ENCODE measurements at regions not wholly inside any gene's neighbourhood (a gene's known extent, or its start where the extent isn't known, plus 50 kb on each side); places are given as distances from the start of the nearest gene placed in this dataset.
A peak's percentile ranks its signal among the peaks of the same experiment; 100 is the strongest.

GRCh38 chr16:5446623-5447240, 349.1 kb upstream of the EEF2KMT start:
- no CpG with 5 or more reads among the region's 8 CpGs for WGBS (ENCODE audit: extremely low coverage, insufficient coverage, insufficient read length)
- no peak overlapping the region for H2BK12ac ChIP-seq (ENCODE audit: low read length)
- no peak overlapping the region for H2BK5ac ChIP-seq (ENCODE audit: low read depth, low read length, poor library complexity)
- H3K4ac ChIP-seq (ENCODE audit: low read depth, low read length) = no peak overlapping the region
- H3K4me1 ChIP-seq (ENCODE audit: control insufficient read depth in 1 of 2, insufficient read depth in 2 of 2, low read length in 2 of 2) = no peaks in the 10 kb centered on the region
- H3K4me2 ChIP-seq (ENCODE audit: low read length) = no peak overlapping the region
- H3K79me1 ChIP-seq (ENCODE audit: low read length) = no peaks in the 10 kb centered on the region
- no peak overlapping the region for H2AK5ac ChIP-seq (ENCODE audit: low read length)
- no peaks in the 10 kb centered on the region for H3K27me3 ChIP-seq (ENCODE audit: insufficient read depth, low read length)
- H3K9ac ChIP-seq (ENCODE audit: low read length) = peak overlapping the region; percentile 61
- no peak overlapping the region for H4K91ac ChIP-seq (ENCODE audit: low read depth, low read length)
- H3K4me3 ChIP-seq (ENCODE audit: low read depth, low read length) = no peak overlapping the region
- H3K14ac ChIP-seq (ENCODE audit: low read length) = no peak overlapping the region
- H3K79me2 ChIP-seq (ENCODE audit: control insufficient read depth, insufficient read depth, low read length, poor library complexity) = no peaks in the 10 kb centered on the region
- no peak overlapping the region for H2BK120ac ChIP-seq (ENCODE audit: insufficient read depth, low read length, poor library complexity)
- no peak overlapping the region for H3K27ac ChIP-seq (ENCODE audit: low read depth, low read length)
- H3K9me3 ChIP-seq (ENCODE audit: insufficient read depth, low read depth, low read length) = no peaks in the 10 kb centered on the region
- no peak overlapping the region for H4K12ac ChIP-seq (ENCODE audit: low read depth, low read length)
- no peak overlapping the region for H3K23ac ChIP-seq (ENCODE audit: low read length)
- no peak overlapping the region for H2AFZ ChIP-seq (ENCODE audit: insufficient read depth, low read length, poor library complexity)
- H3K36me3 ChIP-seq (ENCODE audit: control insufficient read depth in 1 of 2, insufficient read depth in 2 of 2, low read length in 2 of 2) = no peaks in the 10 kb centered on the region
- no peak overlapping the region for H3K18ac ChIP-seq (ENCODE audit: low read length)
- DNase-seq = no peak
- H4K8ac ChIP-seq (ENCODE audit: low read depth, low read length) = no peak overlapping the region

GRCh38 chr16:5444189-5444588, 346.6 kb upstream of the EEF2KMT start:
- Histone ChIP-seq H2AK5ac (ENCODE audit: low read length) (no peak overlapping the region), H3K4me3 (ENCODE audit: low read depth, low read length) (no peak overlapping the region), H3K27me3 (ENCODE audit: insufficient read depth, low read length) (no peaks in the 10 kb centered on the region), H2BK120ac (ENCODE audit: insufficient read depth, low read length, poor library complexity) (no peak overlapping the region), H2AFZ (ENCODE audit: insufficient read depth, low read length, poor library complexity) (no peak overlapping the region), H3K27ac (ENCODE audit: low read depth, low read length) (no peak overlapping the region), H4K8ac (ENCODE audit: low read depth, low read length) (no peak overlapping the region), H3K9me3 (ENCODE audit: insufficient read depth, low read depth, low read length) (no peaks in the 10 kb centered on the region), H2BK12ac (ENCODE audit: low read length) (no peak overlapping the region), H4K91ac (ENCODE audit: low read depth, low read length) (no peak overlapping the region), H3K79me2 (ENCODE audit: control insufficient read depth, insufficient read depth, low read length, poor library complexity) (no peaks in the 10 kb centered on the region), H3K18ac (ENCODE audit: low read length) (no peak overlapping the region), H3K23ac (ENCODE audit: low read length) (no peak overlapping the region), H3K4me2 (ENCODE audit: low read length) (no peak overlapping the region), H3K4me1 (ENCODE audit: control insufficient read depth in 1 of 2, insufficient read depth in 2 of 2, low read length in 2 of 2) (no peaks in the 10 kb centered on the region), H2BK5ac (ENCODE audit: low read depth, low read length, poor library complexity) (no peak overlapping the region), H4K12ac (ENCODE audit: low read depth, low read length) (no peak overlapping the region), H3K36me3 (ENCODE audit: control insufficient read depth in 1 of 2, insufficient read depth in 2 of 2, low read length in 2 of 2) (no peaks in the 10 kb centered on the region), H3K4ac (ENCODE audit: low read depth, low read length) (no peak overlapping the region), H3K14ac (ENCODE audit: low read length) (no peak overlapping the region), H3K9ac (ENCODE audit: low read length) (no peak overlapping the region), H3K79me1 (ENCODE audit: low read length) (no peaks in the 10 kb centered on the region)
- no peak for DNase-seq
- WGBS (ENCODE audit: extremely low coverage, insufficient coverage, insufficient read length) = no CpG with 5 or more reads among the region's 7 CpGs

GRCh38 chr16:5442986-5443385, 345.4 kb upstream of the EEF2KMT start:
- Histone ChIP-seq H4K91ac (ENCODE audit: low read depth, low read length) (no peak overlapping the region), H2BK5ac (ENCODE audit: low read depth, low read length, poor library complexity) (no peak overlapping the region), H2AK5ac (ENCODE audit: low read length) (no peak overlapping the region), H4K8ac (ENCODE audit: low read depth, low read length) (no peak overlapping the region), H3K79me2 (ENCODE audit: control insufficient read depth, insufficient read depth, low read length, poor library complexity) (no peaks in the 10 kb centered on the region), H2BK120ac (ENCODE audit: insufficient read depth, low read length, poor library complexity) (no peak overlapping the region), H3K79me1 (ENCODE audit: low read length) (no peaks in the 10 kb centered on the region), H3K23ac (ENCODE audit: low read length) (no peak overlapping the region), H3K4me3 (ENCODE audit: low read depth, low read length) (no peak overlapping the region), H2AFZ (ENCODE audit: insufficient read depth, low read length, poor library complexity) (no peak overlapping the region), H3K36me3 (ENCODE audit: control insufficient read depth in 1 of 2, insufficient read depth in 2 of 2, low read length in 2 of 2) (no peaks in the 10 kb centered on the region), H3K4me1 (ENCODE audit: control insufficient read depth in 1 of 2, insufficient read depth in 2 of 2, low read length in 2 of 2) (no peaks in the 10 kb centered on the region), H3K14ac (ENCODE audit: low read length) (no peak overlapping the region), H3K18ac (ENCODE audit: low read length) (no peak overlapping the region), H4K12ac (ENCODE audit: low read depth, low read length) (no peak overlapping the region), H3K27ac (ENCODE audit: low read depth, low read length) (no peak overlapping the region), H3K4me2 (ENCODE audit: low read length) (no peak overlapping the region), H3K4ac (ENCODE audit: low read depth, low read length) (no peak overlapping the region), H2BK12ac (ENCODE audit: low read length) (no peak overlapping the region), H3K27me3 (ENCODE audit: insufficient read depth, low read length) (no peaks in the 10 kb centered on the region), H3K9ac (ENCODE audit: low read length) (no peak overlapping the region), H3K9me3 (ENCODE audit: insufficient read depth, low read depth, low read length) (no peaks in the 10 kb centered on the region)
- no peak for DNase-seq
- no CpG with 5 or more reads among the region's 3 CpGs for WGBS (ENCODE audit: extremely low coverage, insufficient coverage, insufficient read length)

- no peaks in the 10 kb centered on the region for H3K27me3 ChIP-seq (ENCODE audit: insufficient read depth, low read length)
- WGBS (ENCODE audit: extremely low coverage, insufficient coverage, insufficient read length) = no CpG with 5 or more reads among the region's 3 CpGs
Observed at GRCh38 chr16:5442054-5442453, 344.5 kb upstream of the EEF2KMT start.

More at GRCh38 chr16:5442054-5442453, 344.5 kb upstream of the EEF2KMT start:
- no peak overlapping the region for H4K12ac ChIP-seq (ENCODE audit: low read depth, low read length)
- no peak overlapping the region for H3K4me2 ChIP-seq (ENCODE audit: low read length)
- no peak overlapping the region for H2AFZ ChIP-seq (ENCODE audit: insufficient read depth, low read length, poor library complexity)
- H2BK5ac ChIP-seq (ENCODE audit: low read depth, low read length, poor library complexity) = no peak overlapping the region
- H2BK120ac ChIP-seq (ENCODE audit: insufficient read depth, low read length, poor library complexity) = no peak overlapping the region
- no peak overlapping the region for H3K4me3 ChIP-seq (ENCODE audit: low read depth, low read length)
- H3K79me2 ChIP-seq (ENCODE audit: control insufficient read depth, insufficient read depth, low read length, poor library complexity) = no peaks in the 10 kb centered on the region
- H2AK5ac ChIP-seq (ENCODE audit: low read length) = no peak overlapping the region
- H3K27ac ChIP-seq (ENCODE audit: low read depth, low read length) = no peak overlapping the region
- no peak overlapping the region for H3K14ac ChIP-seq (ENCODE audit: low read length)
- H3K79me1 ChIP-seq (ENCODE audit: low read length) = no peaks in the 10 kb centered on the region
- DNase-seq = no peak
- no peak overlapping the region for H4K8ac ChIP-seq (ENCODE audit: low read depth, low read length)
- no peak overlapping the region for H2BK12ac ChIP-seq (ENCODE audit: low read length)
- no peaks in the 10 kb centered on the region for H3K9me3 ChIP-seq (ENCODE audit: insufficient read depth, low read depth, low read length)
- no peaks in the 10 kb centered on the region for H3K4me1 ChIP-seq (ENCODE audit: control insufficient read depth in 1 of 2, insufficient read depth in 2 of 2, low read length in 2 of 2)
- H3K9ac ChIP-seq (ENCODE audit: low read length) = no peak overlapping the region
- H3K23ac ChIP-seq (ENCODE audit: low read length) = no peak overlapping the region
- H3K36me3 ChIP-seq (ENCODE audit: control insufficient read depth in 1 of 2, insufficient read depth in 2 of 2, low read length in 2 of 2) = no peaks in the 10 kb centered on the region
- no peak overlapping the region for H4K91ac ChIP-seq (ENCODE audit: low read depth, low read length)
- H3K18ac ChIP-seq (ENCODE audit: low read length) = no peak overlapping the region
- no peak overlapping the region for H3K4ac ChIP-seq (ENCODE audit: low read depth, low read length)
